ENCODE measurements at regions not wholly inside any gene's neighbourhood (a gene's known extent, or its start where the extent isn't known, plus 50 kb on each side); places are given as distances from the start of the nearest gene placed in this dataset.

DNA sequence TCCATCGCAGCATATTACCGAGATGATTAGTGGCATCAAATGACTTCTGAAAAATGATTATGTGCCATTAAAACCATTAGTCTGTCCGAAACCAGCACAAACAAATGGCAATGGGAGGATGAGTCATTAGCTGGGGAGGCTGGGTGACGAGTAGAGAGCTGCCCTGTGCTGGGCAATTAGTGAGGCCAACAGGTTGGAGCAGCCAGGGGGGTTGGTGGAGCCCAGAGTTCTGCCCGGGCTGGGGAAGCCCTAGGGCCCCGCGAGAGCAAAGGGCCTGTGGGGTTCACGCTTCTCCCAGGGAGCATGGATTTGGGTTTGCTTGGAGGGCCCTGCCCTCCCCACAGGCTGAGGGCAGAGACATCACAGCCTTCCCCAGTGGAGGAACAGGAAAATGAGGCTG lies 152.1 kb upstream of the RPL38 start:
- peaks cover 0 to 5% of the 10 kb centered on the region in 2 experiments; a peak in 1 of 4 replicates for H3K4me1 ChIP-seq (ENCODE audit: control insufficient read depth in 1 of 2, insufficient read depth in 2 of 2, low read length in 2 of 2)
- RAD21 ChIA-PET (ENCODE audit: low non-redundant PET in 1 of 2, low total read pairs in 2 of 2, uncharacterized antibody in 2 of 2, unreplicated experiment in 2 of 2): no interaction called here
- ATAC-seq (0 out of 2 replicates have a peak, but pooled peaks have one; percentile 24), DNase-seq (ENCODE audit: low read depth, low spot score) (no peak)
- intact Hi-C loops (cut with micrococcal nuclease): no loop called here
- no peaks in the 10 kb centered on the region for H3K79me2 ChIP-seq (ENCODE audit: insufficient read depth, low read length)
- H4K20me1 ChIP-seq (ENCODE audit: insufficient read depth): no peaks in the 10 kb centered on the region
- H2AFZ ChIP-seq (ENCODE audit: low read depth, low read length, poor library complexity, severe bottlenecking): no peak overlapping the region
- no peak overlapping the region for H3K27ac ChIP-seq (ENCODE audit: low read depth, low read length)
- POLR2A ChIA-PET: no interaction called here
- TF ChIP-seq JUND (IDR thresholded peaks at IDR 0.05): no peak
- no peak for TF ChIP-seq RAD21 (IDR thresholded peaks at IDR 0.05; ENCODE audit: low read depth)
- no peak for TF ChIP-seq POLR2AphosphoS5 (IDR thresholded peaks at IDR 0.05; ENCODE audit: low read depth, low read length)
- TF ChIP-seq EGR1 (IDR thresholded peaks at IDR 0.05; ENCODE audit: low read depth): no peak
- no peak for TF ChIP-seq ZBTB33 (IDR thresholded peaks at IDR 0.05; ENCODE audit: extremely low read depth, insufficient replicate concordance, low read length)
- no peak for TF ChIP-seq SRF (IDR thresholded peaks at IDR 0.05; ENCODE audit: low read depth)
- TF ChIP-seq, protein P1, sequence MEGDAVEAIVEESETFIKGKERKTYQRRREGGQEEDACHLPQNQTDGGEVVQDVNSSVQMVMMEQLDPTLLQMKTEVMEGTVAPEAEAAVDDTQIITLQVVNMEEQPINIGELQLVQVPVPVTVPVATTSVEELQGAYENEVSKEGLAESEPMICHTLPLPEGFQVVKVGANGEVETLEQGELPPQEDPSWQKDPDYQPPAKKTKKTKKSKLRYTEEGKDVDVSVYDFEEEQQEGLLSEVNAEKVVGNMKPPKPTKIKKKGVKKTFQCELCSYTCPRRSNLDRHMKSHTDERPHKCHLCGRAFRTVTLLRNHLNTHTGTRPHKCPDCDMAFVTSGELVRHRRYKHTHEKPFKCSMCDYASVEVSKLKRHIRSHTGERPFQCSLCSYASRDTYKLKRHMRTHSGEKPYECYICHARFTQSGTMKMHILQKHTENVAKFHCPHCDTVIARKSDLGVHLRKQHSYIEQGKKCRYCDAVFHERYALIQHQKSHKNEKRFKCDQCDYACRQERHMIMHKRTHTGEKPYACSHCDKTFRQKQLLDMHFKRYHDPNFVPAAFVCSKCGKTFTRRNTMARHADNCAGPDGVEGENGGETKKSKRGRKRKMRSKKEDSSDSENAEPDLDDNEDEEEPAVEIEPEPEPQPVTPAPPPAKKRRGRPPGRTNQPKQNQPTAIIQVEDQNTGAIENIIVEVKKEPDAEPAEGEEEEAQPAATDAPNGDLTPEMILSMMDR (IDR thresholded peaks at IDR 0.05 in 2 of 3, conservative IDR thresholded peaks at IDR 0.05 in 1 of 3; ENCODE audit: borderline replicate concordance in 1 of 3, insufficient read depth in 1 of 3, low read depth in 2 of 3, low read length in 2 of 3): no peak
- TF ChIP-seq TCF7L2 (IDR thresholded peaks at IDR 0.05; ENCODE audit: borderline replicate concordance, extremely low read depth, insufficient read depth, insufficient read length): no peak
- no peak for TF ChIP-seq ZFX (IDR thresholded peaks at IDR 0.05)
- no peak for TF ChIP-seq FOSL1 (IDR thresholded peaks at IDR 0.05; ENCODE audit: low read depth)
- TF ChIP-seq SP1 (IDR thresholded peaks at IDR 0.05; ENCODE audit: low read depth): no peak
- no peak for TF ChIP-seq ELF1 (IDR thresholded peaks at IDR 0.05; ENCODE audit: borderline replicate concordance, low read depth)
- TF ChIP-seq EZH2phosphoT487 (IDR thresholded peaks at IDR 0.05; ENCODE audit: borderline replicate concordance): no peak
- TF ChIP-seq, protein P2, sequence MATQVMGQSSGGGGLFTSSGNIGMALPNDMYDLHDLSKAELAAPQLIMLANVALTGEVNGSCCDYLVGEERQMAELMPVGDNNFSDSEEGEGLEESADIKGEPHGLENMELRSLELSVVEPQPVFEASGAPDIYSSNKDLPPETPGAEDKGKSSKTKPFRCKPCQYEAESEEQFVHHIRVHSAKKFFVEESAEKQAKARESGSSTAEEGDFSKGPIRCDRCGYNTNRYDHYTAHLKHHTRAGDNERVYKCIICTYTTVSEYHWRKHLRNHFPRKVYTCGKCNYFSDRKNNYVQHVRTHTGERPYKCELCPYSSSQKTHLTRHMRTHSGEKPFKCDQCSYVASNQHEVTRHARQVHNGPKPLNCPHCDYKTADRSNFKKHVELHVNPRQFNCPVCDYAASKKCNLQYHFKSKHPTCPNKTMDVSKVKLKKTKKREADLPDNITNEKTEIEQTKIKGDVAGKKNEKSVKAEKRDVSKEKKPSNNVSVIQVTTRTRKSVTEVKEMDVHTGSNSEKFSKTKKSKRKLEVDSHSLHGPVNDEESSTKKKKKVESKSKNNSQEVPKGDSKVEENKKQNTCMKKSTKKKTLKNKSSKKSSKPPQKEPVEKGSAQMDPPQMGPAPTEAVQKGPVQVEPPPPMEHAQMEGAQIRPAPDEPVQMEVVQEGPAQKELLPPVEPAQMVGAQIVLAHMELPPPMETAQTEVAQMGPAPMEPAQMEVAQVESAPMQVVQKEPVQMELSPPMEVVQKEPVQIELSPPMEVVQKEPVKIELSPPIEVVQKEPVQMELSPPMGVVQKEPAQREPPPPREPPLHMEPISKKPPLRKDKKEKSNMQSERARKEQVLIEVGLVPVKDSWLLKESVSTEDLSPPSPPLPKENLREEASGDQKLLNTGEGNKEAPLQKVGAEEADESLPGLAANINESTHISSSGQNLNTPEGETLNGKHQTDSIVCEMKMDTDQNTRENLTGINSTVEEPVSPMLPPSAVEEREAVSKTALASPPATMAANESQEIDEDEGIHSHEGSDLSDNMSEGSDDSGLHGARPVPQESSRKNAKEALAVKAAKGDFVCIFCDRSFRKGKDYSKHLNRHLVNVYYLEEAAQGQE (IDR thresholded peaks at IDR 0.05; ENCODE audit: low read depth): no peak
- TF ChIP-seq SIN3A (IDR thresholded peaks at IDR 0.05; ENCODE audit: low read depth): no peak
- no peak for TF ChIP-seq CEBPB (IDR thresholded peaks at IDR 0.05; ENCODE audit: low read depth)
- H3K4me3 ChIP-seq (replicated peaks in 1 of 2; ENCODE audit: low read depth in 1 of 2, low read length in 2 of 2): no peak overlapping the region
- BruUV-seq (replicated peaks): no TSS peak
- no peak overlapping the region for H3K4me2 ChIP-seq (ENCODE audit: low read length)
- no peaks in the 10 kb centered on the region for H3K9me3 ChIP-seq (ENCODE audit: control insufficient read depth in 1 of 2, insufficient read depth in 1 of 2, low read depth in 1 of 2, low read length in 2 of 2)
- no peaks in the 10 kb centered on the region for H3K36me3 ChIP-seq (ENCODE audit: control insufficient read depth in 1 of 2, insufficient read depth in 2 of 2, low read length in 2 of 2)
- H3K27me3 ChIP-seq (ENCODE audit: insufficient read depth, low read length): peaks cover 51% of the 10 kb centered on the region
- CTCF ChIA-PET: no interaction called here
- no peaks in the 10 kb centered on the region for H3K9me2 ChIP-seq (ENCODE audit: insufficient read depth)
- no peak overlapping the region for H3K9ac ChIP-seq (ENCODE audit: low read length)

All from HCT116 (cell line).